ENCODE measurements at regions not wholly inside any gene's neighbourhood (a gene's known extent, or its start where the extent isn't known, plus 50 kb on each side); places are given as distances from the start of the nearest gene placed in this dataset.

- DNase-seq = no peak
These were observed 154.1 kb upstream of the POU2AF2 start for GRCh38 chr11:111091321-111091938.

DNA sequence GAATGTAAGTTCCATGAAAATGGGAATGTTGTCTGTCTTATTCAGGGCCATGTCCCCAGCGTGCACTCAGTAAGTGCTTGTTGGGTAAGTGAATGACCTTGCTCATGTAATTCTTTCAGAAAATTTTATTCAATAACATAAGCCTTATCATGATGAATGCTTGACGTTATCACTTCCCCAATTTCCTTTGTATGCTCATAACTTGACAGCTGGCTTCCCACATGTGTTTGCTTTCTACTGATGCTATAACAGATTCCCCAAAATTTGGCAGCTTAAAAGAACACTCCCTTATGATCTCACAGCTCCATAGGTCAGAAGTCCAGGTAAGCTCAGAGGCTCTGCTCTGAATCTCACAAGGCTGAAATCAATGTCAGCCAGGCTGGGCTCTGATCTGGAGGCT is 155.8 kb upstream of the POU2AF2 start:
- DNase-seq = no peak

DNA sequence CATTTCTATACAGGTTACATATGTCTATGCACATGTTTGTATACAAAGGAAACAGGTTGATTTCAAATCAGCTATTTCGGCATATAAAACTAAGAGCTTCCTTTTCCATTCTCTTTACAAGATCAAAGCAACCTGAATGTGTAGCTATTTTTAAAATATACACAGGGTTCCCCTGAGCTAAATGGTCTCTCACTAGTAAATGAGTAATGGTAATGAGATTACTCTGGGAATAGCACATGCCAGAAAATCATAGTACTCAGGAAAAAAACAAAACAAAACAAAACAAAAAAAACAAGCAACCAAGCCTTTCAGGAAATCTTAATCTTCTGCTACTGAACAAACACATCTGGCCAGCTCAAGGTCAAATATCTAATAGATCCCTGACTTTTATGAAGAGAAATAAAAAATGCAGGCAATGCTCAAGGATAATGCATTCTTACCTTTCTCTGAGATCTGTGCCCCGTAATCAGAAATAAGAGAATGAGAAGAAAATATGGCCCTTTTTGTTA is 156.6 kb upstream of the POU2AF2 start:
- no peak for DNase-seq

GRCh38 chr11:111086058-111086457 is 159.5 kb upstream of the POU2AF2 start:
- no peak for DNase-seq

DNA sequence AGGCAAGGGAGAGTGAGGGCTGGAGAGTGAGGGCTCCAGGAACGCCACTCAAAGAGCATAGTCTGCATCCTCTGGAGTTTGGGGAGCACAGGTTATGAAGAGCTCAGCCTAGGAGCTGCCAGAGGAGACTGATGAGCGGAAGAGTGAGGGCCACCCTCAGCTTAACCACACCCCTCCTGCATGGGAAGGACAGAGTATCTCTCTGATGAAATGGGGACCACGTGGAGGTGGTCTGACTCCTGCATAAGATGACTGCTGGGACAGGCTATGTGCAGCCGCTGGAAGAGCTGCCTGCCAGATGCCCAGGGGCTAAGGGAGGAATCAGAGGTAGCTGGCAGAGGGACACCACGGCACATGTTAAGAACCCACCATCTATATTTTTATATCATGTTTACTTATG is 162.9 kb upstream of the POU2AF2 start:
- DNase-seq = no peak

- no peak for DNase-seq
These were observed 164.5 kb upstream of the POU2AF2 start for GRCh38 chr11:111081021-111081511.

DNA sequence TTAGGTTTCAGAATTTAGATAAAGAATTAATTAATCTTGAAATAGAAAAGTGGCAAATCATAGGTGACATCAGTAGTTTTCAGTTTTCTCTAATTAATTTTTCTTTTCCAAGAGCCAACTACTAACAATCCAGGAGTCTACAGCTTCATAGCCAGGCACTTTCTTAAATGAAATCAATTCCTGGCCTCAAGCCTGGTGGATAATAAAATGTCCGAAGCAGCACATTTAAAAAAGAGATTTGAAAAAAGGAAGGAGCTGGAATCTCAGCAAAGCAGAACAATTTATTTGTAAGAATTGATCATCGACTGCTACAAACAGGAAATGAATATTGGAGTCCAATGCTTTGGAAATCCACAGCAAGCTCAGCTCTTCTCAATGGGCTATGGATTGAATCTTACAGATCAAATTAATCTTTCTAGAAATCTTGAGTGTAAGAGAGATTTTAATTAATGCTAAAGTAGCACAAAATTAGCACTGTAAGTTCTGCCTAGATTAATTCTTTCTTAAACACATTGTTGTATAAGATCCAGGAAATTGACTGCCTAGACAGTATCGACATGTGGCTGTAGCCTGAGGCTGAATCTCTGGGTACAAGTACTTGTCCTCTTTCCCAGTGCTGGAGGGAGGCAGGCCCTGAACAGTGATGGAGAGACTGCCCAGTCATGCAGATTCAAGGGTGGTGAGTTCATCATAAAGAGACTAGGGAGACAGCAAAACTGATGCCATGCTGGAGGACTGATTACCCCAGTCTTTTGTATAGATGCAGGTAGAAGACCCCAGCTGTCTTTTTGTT is 167.8 kb upstream of the POU2AF2 start:
- no peak for DNase-seq

DNA sequence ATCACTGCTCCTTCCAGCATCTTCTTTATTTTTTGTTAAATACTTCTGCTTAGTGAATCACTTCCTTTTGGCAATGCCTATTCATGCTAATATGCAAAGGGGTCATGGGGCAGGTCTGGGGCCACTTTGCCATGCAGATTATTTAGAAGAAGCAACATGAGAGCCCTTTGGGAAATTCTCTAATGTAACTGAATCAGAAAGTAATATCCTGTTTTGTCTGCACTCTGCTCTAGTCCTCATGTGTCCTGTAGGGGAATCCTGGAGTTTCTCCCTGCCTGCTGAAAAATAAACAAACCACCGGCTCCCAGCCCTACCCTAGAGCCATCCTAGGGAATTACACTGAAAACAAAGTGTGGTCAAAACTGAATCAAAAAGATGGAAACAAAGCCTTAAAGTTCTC is 176.5 kb upstream of the POU2AF2 start:
- DNase-seq = no peak

DNA sequence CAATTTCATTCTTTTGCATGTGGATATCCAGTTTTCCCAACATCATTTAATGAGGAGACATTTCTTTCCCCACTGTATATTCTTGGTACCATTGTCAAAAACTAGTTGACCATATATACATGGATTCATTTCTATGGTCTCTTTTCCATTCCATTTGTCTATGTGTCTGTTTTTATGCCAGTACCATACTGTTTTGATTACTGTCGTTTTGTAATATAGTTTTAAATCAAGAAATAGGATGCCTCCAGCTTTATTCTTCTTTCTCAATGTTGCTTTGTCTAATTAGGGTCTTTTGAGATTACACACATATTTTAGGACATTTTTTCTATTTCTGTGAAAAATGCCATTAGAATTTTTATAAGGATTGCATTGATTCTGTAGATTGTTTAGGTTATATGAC is 177.5 kb upstream of the POU2AF2 start:
- no peak for DNase-seq

DNA sequence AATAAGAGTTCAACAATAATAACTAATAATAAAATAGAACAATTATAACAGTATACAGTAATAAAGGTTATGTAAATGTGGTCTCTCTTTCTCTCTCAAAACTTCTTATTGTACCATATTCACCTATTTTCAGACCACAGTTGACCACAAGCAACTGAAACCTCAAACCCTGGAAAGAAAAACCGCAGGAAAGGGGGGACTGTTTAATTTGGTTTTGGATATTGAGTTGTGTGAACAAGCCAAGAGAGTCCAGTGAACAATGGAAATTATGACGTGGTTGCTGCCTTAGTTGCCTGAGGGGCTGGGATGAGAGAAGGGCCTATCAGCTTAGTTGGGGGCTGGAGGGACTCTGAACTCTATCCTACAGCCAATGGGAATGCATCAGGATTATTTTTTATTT is 178.7 kb upstream of the POU2AF2 start:
- no peak for DNase-seq

GRCh38 chr11:111063726-111064517 is 181.6 kb upstream of the POU2AF2 start:
- no peak for DNase-seq

- no peak for DNase-seq
These were observed 183.1 kb upstream of the POU2AF2 start for GRCh38 chr11:111062420-111062819.

- DNase-seq = no peak
These were observed 185.8 kb upstream of the POU2AF2 start for GRCh38 chr11:111059726-111060125.

GRCh38 chr11:111049131-111049530 is 196.4 kb upstream of the POU2AF2 start:
- DNase-seq = no peak

DNA sequence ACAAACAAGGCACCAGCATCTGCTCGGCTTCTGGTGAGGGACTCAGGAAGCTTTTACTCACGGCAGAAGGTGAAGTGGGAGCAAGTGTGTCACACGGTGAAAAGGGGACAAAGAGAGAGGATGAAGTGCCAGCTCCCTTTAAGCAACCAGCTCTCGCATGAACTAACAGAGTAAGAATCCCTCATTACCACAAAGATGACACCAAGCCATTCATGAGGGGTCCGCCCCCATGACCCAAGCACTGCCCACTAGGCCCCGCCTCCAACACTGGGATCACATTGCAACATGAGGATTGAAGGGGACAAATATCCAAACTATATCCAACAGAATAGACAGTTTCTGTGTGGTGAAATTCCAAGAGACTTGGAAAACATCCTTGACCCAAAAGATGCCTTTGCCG is 198.2 kb upstream of the POU2AF2 start:
- no peak for DNase-seq

- no peak for DNase-seq
These were observed 199.2 kb upstream of the POU2AF2 start for GRCh38 chr11:111046291-111046690.

- no peak for DNase-seq
These were observed 199.7 kb upstream of the POU2AF2 start for GRCh38 chr11:111045874-111046273.

- DNase-seq = no peak
These were observed 200.1 kb upstream of the POU2AF2 start for GRCh38 chr11:111045407-111045803.

DNA sequence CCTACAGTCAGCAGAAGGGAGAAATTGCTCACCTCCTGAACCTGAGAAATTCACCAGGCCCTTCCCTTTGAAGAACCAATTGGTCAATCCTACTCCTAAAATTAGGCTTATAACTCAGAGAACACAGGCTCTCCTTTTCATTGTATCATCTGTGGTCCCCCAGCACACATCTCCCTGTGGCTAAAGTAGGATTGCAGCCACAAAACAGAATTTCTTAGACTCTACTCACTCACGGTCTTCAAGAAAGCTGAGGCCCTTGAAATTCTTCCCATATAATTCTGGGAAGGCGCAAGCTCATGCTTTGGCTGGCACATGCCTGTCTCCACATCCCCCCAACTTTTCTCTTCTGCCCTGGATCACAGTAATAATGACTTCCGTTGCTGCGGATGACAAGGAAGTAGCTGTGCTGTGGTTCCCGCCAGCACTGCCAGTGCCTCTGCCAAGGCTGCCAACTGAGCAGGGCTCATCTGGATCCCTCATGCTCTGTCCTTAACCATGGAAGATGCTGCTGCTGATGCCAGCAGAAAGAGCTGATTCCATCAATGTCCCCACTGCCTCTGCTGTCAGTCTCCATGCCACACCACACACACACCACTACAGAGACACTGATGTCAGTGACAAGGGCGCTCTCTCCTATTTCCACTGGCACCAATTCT is 200.6 kb upstream of the POU2AF2 start:
- no peak for DNase-seq

- DNase-seq = no peak
These were observed 205.5 kb upstream of the POU2AF2 start for GRCh38 chr11:111039982-111040381.

- no peak for DNase-seq
These were observed 209.8 kb upstream of the POU2AF2 start for GRCh38 chr11:111035746-111036145.

DNA sequence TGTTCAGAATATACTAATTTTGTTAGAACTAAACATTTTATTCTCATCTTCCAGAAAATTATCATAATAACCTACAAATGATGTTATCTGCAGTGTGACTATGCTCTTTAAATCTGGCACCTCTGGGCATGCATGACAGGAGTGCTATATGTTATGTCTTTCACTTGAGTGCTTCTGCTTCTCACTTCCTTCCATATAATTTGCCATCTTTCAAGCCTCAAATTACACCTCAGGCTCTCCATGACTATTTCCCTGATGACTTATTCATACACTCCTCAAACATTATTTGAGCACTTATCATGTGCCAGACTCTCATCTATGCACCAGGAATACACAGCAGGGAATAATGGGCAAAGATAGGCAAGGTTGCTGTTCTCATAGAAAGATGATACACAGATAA is 219.3 kb upstream of the POU2AF2 start:
- DNase-seq = no peak

- no peak for DNase-seq
These were observed 224.4 kb upstream of the POU2AF2 start for GRCh38 chr11:111021131-111021530.

Data from NCI-H2171 (cell line).